NCI-H2107 (cell line): ENCODE measurements at regions not wholly inside any gene's neighbourhood (a gene's known extent, or its start where the extent isn't known, plus 50 kb on each side); places are given as distances from the start of the nearest gene placed in this dataset.

Source experiments
- DNase-seq: peaks from one replicate; lab custom pipeline; 2025; lab: John Stamatoyannopoulos, UW

GRCh38 chr14:42944284-42944683, 1337.6 kb downstream of the LRFN5 start:
- no peak for DNase-seq

DNA sequence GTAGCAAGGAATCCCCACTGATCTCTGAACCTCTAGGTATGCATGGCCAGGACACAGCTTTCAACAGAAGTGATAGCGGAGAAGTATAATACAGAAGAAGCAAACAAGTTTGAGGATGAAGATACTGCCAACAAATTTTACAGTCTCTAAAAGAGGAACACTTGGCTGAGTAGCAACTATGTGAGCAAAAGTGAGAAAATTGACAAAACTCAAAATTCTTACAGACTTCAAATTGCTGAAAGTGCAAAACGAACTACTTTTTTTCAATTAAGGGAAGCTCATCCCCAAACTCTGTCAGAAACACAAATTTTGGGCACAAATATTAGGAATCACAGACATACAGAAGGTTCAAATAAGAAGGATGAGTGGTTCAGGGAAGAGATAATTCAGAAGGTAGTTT, 1324.6 kb downstream of the LRFN5 start:
- DNase-seq = no peak

DNA sequence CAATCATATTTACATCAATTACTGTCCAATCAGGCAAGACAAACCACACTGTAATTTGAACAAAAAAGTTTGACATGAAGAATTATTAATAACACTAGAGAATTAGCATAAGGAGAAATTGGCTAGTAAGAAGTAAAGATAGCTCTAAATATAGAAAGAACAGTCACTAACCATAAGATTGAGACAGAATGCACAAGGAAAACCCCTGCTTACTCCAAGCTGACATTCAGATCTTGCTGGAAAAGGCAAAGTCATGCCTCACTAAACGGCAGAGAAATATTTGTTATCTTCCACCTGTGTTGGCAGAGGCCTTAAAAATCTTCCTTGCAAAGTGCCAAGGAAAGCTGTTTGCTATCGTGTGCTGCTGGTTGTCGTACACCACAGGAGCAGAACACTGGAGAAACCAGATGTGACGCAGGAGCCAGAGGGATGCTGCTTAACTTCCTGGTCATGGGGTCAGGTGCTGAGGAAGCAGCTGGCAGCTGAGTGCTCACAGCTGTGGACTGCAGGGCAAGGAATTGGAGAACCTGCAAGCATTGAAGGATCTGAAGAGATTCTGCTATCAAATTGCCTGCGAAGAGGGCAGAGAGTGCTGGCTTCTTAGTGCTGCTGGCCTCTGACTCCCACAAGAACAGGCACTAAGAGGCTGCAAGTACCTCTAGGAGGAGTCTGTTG, 1323.3 kb downstream of the LRFN5 start:
- peak; percentile 10 for DNase-seq

- no peak for DNase-seq
Measured at GRCh38 chr14:42927313-42927712, 1320.6 kb downstream of the LRFN5 start.

GRCh38 chr14:42921901-42922300, 1315.2 kb downstream of the LRFN5 start:
- DNase-seq = no peak

DNA sequence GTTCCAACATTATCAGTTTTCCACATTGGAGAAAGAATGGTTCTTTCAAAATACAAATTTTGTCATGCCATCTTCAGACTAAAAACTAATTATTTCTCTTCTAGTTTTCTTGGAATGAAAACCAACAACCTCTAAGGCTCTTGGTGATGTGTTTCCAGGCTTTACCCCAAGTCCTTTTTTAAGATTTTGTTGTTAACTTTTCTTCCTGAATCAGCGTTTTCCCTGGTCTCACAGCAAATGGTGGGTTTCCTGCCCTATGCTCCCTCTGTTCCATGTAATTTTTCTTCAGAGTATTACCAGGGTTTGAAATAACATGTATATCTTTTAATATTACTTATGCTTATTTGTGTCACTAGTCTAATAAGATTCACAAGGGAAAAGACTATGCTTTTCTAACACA, 1311.9 kb downstream of the LRFN5 start:
- DNase-seq = no peak

- no peak for DNase-seq
Measured at GRCh38 chr14:42911642-42912041, 1305.0 kb downstream of the LRFN5 start.

GRCh38 chr14:42909659-42910058, 1303.0 kb downstream of the LRFN5 start:
- no peak for DNase-seq

DNA sequence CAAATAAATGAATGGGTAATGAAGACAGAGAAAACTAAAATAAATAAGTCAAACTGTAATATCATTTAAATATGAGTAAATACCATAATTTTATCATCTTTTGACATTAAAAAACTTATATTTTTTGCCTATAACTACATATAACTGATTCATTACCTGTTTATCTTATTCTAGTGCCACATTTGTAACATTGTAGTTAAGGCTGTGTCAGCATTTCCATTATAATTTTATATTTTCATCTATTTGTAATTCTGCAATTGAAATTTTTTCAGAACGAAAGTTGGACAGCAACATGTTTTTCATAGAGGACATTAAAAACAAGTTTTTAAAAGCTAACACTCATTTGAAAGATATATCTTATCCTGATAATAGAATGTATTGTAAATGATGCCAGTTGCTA, 1286.5 kb downstream of the LRFN5 start:
- DNase-seq = no peak

DNA sequence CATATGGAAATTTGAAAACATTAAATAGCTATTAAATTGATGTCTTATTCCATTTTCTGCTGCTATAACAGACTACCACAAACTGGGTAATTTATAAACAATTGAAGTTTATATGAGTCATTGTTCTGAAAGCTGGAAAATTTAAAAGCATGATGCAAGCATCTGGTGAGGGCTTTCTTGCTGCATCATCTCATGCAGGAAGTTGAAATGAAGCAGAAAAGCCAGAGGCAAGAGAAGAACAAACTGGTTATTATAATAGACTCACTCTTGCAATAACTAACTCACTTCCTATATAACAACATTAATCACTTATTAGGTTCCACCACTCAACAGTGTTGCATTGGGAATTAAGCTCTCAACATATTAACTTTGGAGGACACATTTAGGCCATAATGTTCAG, 1277.4 kb downstream of the LRFN5 start:
- DNase-seq = no peak

DNA sequence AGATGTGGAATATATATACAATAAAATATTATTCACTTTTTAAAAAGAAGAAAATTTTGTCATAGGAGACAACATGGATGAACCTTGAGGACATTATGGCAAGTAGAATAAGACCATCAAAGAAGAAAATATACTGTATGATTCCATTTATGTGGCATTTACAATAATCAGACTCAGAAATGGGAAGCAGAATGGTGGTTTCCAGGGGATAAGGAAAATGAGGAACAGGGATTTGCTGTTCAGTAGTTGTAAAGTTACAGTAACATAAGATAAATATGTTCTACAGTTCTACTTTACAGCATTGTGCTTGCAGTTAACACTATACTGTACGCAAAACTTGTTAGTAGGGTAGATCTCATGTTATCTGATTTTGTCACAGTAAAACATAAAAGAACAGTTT, 1271.0 kb downstream of the LRFN5 start:
- no peak for DNase-seq

GRCh38 chr14:42872786-42873185, 1266.1 kb downstream of the LRFN5 start:
- DNase-seq = peak; percentile 6

DNA sequence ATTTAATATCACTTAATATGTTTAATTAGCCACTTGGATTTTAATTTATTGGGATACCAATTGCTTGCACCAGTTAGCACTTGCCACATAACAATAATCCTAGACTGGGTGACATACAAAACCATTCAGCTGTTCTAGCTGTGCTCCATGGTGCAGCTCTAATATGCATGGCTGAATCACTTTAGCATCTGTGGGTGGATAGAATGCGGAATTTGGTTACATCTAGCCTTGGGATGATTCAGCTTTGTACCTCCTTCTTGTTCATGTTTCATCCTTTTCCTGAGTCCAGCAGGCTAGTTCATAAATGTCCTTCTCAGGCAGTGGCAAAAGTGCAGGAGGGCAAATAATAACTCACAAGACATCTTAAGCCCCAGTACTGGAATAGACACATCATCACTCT, 1263.0 kb downstream of the LRFN5 start:
- DNase-seq = no peak

DNA sequence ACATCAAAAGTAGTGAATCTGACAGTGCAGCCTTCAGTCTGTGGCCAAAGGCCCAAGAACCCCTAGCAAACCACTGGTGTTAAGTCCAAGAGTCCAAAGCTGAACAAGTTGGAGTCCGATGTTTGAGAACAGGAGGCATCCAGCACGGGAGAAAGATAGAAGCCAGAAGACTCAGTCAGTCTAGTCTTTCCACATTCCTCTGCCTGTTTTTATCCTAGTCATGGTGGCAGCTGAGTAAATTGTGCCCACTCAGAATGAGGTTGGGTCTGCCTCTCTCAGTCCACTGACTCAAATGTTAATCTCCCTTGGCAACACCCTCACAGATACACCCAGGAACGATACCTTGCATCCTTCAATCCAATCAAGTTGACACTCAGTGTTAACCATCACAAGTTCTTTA, 1255.4 kb downstream of the LRFN5 start:
- no peak for DNase-seq

- no peak for DNase-seq
Measured at GRCh38 chr14:42860371-42860770, 1253.7 kb downstream of the LRFN5 start.

- DNase-seq = no peak
Measured at GRCh38 chr14:42856106-42856505, 1249.4 kb downstream of the LRFN5 start.

- DNase-seq = no peak
Measured at GRCh38 chr14:42855085-42855484, 1248.4 kb downstream of the LRFN5 start.

GRCh38 chr14:42854061-42854460, 1247.4 kb downstream of the LRFN5 start:
- no peak for DNase-seq

- no peak for DNase-seq
Measured at GRCh38 chr14:42848652-42849051, 1242.0 kb downstream of the LRFN5 start.

DNA sequence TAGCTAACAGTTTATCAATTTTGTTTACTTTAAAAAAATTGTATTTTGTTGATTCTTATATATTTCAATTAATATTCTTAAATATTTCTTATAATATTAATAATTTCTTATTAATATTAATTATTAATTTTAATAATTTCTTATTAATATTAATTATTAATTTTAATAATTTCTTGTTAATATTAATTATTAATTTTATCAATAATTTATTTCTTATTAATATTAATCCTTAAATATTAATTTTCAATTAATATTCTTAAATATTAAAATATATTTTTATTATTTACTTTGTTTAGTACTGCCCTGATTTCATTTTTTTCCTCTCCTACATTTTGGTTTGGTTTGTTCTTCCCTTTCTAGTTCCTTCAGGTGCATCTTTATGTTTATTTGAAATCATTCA, 1208.1 kb downstream of the LRFN5 start:
- no peak for DNase-seq

GRCh38 chr14:42806909-42807315, 1200.2 kb downstream of the LRFN5 start:
- no peak for DNase-seq

DNA sequence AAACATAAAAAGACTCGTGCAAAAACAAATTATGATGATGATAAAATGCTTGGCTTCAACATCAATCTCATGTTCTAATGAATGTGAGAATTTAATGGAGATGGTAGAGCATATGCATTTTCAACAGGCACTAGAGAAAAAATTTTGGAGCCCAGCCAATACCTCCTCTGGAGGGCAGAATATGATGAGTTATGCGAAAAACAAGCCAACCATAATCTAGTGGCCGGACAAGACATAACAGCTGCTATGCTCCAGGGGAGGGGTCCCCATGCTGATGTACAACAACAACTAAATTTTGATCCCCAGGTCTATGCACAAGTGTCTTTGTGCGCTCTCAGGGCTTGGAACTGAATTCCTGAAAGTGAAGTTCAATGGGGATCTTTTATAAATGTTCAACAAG, 1197.5 kb downstream of the LRFN5 start:
- no peak for DNase-seq

DNA sequence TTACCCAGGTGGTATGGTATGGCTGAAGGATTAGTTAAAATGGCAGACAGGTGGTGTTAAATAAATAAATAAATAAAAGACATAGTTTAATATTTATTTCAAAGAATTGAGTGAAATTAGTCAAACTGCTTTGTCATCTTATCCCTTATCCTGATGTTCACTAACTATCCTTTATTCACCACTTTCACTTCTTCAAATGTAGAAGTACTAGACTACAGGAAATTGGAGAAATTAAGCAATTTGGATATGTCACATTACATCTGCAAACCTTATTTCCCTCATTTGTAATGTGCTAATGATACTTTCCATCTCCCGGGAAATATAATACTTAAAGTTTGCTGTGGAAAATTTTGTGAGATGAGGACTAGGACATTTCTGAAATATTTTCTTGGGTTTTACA, 1195.7 kb downstream of the LRFN5 start:
- DNase-seq = no peak

- DNase-seq = no peak
Measured at GRCh38 chr14:42792166-42792565, 1185.5 kb downstream of the LRFN5 start.

DNA sequence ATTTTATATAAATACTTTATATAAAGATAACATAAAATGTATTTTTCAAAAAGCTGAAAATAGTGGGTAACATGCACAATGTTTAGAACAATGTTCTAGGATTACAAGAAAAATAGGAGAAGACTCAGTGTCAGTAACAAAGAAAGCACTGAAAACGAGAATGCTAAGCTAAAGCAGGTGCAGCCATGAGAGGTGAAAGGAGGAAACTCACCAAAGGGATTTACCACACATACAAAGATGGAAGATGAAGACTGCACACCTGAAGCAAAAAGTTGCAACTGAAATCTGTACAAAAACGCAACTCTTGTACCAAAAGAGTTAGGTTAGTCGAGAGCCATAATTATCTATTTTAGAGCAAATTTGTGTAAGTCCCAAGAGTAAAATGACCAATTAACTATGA, 1176.1 kb downstream of the LRFN5 start:
- DNase-seq = no peak
